ENCODE measurements at regions not wholly inside any gene's neighbourhood (a gene's known extent, or its start where the extent isn't known, plus 50 kb on each side); places are given as distances from the start of the nearest gene placed in this dataset.

DNA sequence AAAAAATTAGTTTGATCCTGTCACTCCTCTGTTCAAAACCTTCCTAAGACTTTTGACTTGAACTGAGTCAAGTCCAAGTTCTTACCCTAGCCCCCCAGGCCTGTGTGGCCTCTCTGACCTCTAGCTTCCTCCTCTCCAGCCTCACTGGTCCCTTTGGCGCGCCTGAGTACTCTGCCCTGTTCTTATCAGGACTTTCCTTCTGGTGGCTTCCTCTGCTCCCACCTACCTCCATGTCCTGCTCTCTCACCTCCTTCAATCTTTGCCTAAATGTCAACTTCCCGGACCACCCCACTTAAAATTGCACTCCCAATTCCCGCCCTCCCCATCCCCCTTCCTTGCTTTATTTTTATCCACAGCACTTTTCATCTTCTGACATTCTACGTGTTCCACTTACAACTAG is 526.1 kb upstream of the KLF4 start:
- DNase-seq, result no peak

DNA sequence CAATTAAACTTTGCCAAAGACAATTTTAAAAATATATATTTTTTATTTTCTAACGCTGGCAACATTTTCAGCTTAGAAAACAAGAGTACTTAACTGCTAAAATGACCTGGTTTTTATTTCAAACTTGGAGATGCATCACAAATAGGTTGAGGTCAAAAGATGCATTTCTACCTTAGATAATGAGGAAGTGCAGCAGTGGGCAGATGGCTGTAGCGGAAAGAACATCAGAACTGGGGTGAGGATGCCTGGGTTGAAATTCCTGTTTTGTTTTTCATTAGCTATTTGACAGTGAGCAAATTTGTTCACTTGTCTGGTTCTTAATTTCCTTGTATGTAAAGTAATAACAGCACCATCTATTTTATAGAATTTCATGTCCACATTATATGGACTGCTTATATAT is 524.8 kb upstream of the KLF4 start:
- DNase-seq, result no peak

DNA sequence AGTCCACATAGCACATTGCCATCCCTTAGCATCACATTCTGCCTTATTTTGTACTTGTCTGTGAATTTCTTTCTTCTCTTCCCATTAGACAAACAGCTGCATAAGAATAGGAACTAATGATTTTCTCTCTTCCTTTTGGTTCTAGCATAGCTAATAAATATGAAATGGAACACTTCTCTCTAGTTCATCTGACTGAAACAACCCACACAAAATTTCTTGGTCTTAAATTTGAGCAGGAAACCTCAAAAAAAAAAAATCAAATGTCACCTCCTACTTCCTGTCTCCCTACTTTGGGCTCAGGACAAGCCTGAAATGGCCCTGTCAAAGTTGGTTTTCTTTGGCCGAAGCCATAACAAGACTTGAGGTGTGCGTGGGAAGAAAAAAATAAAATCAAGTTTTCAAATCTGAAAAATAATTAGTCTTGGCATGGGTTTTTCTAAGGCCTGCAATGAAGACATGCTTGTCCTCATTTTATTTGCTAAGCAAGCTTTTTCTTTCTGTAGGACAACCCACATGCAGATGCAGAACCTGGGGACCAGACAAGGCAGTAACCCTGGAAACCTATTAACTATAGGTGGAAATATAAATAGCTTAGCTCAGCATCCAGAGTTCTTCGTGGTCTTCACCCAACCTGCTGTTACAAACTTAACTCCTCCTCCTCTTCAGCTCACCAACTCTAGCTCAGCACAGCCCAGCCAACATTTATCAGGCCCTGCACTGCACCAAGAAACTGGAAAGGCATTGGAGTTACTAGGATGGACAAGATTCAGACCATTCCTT is 523.5 kb upstream of the KLF4 start:
- no peak for DNase-seq

DNA sequence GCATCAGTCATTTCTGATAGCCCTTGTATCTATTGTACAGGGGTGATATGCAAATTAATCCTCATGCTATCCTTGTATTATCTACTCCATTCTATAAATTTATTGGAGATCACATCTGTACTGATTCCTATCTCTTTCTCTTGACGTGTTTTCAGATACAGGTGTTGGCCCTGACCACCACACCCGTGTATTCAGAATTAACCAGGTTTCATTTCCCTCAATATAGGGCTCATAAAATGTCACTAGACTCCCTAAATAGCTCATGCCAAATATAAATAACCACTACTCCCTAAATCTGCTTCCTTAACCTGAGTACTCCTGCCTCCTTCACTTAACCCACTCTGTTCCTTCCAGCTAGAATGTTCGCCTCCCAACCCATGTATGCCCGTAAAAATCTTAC is 522.8 kb upstream of the KLF4 start:
- no peak for DNase-seq

DNA sequence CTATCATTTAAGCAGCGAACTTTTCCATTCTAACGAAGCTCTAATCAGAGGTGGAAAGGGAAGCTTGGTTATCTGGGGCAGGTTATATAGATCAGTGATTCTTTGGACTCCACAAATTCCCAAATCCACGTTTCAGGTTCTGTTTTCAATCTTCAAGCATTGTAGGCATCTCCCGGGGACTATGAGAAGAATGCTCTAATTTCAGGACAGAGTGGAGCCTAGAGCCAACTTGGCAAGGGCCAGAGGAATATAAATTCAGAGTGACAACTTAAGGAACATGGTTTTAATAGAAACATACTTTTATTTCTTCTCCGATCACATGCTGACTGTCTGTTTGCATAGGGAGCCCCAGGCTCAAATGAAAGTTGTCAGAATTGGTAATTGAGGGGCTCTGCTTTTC is 514.0 kb upstream of the KLF4 start:
- no peak for DNase-seq

DNA sequence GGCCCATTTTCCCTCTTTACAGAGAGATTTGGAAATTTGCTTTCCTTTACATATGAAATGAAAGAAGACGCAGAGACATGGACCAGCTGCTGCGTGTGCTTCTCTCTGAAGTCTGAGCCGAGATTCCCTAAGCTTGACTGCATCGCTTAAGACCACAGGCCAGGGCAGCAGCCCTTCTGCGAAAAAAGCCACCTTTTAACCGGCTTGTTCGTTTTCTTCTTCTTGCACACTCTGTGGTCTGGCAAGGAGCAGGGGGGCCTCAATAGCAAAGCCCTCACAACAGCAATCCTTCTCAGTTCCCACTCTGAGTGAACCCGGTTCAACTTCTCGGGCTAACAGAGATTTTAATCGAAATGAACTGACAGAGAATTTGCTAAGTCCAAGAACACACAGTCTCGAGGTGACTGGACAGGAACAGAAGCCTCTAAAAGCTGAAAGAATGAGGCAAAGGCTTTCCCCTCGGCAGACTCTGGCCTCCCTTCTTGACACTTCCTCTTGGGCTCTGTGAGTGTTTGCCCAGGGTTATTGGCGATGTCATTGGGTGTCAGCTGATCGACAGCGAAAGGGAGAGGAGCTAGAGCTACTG is 512.9 kb upstream of the KLF4 start:
- DNase-seq, result peak; percentile 19

DNA sequence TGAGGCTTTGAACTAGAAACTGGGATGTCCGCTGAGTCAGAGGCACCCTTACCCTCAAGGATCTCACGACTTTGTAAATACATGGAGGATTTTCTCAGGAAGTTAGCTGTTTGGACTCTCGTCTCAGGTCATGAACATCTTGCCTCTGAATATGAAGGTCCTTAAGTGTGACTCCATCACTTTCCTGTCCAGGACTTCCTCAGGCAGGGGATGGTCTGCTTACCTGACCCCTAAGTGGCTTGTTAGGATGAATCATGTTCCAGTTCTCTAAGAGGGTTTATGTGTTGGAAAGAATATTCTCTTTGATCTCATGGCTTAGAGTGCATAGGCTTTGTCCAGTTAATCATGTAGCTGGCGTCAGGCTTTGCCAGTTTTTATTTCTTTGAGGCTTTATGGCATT is 511.7 kb upstream of the KLF4 start:
- DNase-seq, result no peak

DNA sequence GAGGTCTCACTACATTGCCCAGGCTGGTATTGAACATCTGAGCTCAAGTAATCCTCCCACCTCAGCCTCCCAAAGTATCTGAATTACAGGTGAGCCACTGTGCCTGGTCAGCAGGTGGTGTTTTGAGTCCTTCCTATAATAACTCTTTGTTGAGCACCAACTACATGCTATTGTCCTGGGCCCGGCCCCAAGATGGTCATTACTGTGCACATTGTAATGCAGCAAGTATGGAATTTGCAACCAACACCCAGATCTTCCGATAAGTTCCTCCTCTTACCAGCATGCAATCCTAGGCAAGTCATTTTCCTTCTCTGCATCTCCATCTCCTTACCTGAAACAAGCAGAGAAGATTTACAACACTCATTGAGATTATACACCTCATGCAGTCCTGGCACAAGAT is 510.3 kb upstream of the KLF4 start:
- DNase-seq, result no peak

DNA sequence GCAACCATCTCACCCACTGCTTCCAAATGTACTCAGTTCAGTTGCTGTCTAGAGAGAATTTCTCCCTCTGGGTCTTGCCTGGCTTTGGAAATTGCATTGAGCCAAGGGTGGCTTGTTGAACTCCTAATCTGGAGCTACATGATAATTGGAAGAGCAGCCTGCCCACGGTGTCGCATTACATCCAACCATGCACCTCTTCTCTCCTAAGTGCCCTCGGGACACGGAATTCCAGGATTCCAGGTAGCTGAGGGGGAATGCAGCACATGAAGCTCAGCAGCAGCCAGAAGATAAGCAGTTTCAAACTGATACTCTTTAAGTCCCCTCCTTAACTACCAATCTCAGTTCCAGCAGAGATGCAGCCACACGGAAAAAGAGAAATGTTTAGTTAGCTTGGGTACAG is 509.4 kb upstream of the KLF4 start:
- DNase-seq, result no peak

DNA sequence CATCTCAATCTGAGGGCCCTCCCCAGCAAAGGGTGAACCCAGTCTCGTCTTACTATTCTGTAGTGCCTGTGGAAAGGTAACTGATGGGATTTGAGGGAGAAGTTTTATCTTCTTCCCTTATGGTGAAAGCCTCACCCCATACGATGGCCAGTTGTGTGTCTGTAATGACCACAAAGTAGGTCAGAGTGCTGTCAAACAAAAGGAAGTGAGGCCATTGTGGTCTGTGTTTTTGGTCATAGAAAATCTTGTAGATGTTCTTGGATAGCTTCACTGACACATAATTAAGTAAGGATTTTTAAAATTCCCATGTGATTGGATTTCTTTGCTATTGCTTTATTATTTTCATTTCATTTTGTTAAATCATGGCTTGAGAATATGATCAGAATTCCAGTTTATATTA is 505.1 kb upstream of the KLF4 start:
- DNase-seq, result no peak

DNA sequence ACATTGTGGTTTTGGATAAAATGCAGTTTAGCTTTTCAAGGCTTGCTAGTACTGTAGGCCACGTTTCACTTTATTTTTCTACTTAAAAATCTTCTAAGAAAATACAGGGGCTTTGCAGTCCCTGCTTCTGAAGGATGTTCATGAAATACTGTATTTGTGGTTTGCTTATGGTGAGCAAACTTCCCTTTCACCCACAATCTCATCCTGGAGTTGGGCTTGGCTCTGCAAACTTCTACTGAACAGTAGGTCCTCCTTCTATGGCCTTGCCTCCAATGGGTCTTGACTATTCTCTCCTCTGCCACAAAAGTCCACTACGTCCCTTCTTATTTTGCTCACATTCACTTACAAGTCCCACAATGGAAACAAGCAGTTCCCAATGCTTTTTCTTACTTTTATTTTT is 502.7 kb upstream of the KLF4 start:
- no peak for DNase-seq

DNA sequence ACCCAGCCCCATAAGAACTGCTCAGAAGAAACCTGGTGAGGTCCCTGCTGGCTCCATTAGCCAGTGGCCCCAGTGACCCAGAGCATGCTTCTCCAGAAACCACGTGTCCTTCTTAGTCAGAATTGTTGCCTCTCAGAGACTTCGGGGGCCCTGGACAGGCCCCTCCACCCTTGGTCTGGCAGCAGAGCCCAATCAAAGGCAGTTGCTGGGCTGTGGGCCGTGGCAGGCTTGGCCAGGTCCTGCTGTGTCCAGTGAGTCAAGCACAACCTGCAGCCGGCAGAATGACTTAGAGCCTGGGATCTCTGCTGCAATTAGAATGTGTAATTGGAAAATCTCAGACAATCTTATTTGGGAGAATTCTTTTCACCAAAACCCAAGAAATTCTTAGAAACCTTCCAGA is 502.0 kb upstream of the KLF4 start:
- no peak for DNase-seq

DNA sequence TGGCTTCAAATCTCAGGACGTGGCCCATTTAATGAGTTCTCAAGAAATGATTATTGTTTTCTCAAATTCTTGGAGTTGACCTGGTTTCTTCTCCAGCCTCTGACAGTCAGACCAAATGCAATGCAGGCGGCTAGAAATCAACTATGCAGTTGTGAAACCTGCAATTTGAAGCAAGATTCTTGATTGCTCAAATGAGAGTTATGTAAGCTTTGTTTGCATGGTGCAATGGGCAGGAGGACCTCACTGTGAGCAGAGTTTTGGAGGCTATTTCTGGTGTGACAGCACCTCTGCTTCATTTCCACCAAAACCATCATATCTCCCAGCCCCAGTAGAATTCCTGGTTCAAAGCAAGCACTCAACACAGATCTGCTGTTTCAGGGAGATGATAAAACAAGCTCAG is 500.0 kb upstream of the KLF4 start:
- DNase-seq, result no peak

DNA sequence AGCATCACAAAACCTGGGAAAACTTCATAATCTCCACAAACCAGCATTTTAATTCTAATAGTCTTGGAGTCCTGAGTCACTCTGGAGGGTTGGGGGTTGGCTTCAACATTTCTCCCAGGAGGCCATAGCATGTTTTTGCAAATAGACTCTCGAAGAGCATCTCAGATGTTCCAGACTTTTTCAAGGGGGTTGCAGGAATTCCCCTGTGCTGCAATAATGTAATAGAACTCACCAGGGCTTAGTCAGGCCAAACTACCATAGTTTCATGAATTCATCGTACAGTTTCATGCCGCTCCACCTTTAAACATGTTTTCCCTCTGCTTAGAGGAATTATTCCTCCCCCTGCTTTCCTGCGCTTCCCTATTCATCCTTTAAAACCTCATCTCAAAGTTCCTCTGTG is 499.5 kb upstream of the KLF4 start:
- no peak for DNase-seq

DNA sequence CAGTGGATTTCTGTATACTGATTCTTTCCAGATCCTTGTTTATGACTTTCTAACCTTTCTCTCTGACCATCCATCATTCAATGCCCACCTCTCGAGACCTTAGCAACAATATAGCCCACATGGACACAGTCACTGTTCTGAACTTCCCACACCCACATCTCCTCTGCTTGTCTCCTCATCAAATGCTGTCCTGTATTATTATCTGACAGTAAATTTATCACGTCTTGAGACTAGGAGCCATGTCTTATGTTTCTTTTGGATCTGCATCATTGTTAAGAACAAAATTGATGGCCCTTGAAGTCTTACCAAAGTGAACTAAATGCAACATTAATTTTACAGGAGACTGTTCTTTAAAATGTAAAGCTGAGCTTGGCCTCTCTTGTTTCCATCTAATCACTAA is 495.4 kb upstream of the KLF4 start:
- DNase-seq, result no peak

DNA sequence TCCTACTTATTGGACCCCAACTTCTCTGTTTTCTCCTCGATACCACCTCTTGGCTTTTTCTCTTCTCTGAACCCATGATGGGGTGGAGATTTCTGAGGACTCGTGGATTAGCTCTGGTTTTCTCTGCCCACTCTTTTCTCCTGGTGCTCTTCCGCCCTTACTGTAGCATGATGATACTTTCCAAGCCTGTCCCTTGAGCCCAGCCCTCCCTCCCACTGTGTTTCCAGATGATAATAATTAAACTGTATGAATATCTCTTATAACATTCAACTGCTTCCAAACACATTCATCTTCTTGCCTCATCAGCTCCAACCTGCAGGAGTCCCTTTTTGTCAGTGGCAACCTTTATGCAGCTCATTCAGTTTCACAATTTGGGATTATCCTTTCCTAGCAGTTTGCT is 494.2 kb upstream of the KLF4 start:
- DNase-seq, result no peak

DNA sequence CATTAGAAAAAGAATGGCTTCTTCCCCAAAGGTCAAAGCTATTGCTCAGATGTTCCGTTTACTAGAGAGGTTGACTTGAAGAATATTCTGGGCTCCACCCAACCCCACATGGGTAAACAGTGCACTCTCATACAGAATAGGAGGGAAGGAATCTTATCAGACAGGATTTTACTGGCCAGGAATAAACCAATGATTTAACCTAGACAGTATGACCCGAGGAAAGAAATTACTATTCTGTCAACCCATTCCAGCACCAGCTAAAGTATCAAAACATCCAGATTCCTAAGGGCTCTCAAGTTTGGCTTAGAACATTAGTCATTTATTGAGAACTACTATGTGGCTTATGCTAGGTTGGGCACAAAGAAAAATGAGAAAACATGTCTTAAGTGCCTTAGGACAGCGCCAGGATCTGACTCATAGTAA is 493.6 kb upstream of the KLF4 start:
- no peak for DNase-seq

DNA sequence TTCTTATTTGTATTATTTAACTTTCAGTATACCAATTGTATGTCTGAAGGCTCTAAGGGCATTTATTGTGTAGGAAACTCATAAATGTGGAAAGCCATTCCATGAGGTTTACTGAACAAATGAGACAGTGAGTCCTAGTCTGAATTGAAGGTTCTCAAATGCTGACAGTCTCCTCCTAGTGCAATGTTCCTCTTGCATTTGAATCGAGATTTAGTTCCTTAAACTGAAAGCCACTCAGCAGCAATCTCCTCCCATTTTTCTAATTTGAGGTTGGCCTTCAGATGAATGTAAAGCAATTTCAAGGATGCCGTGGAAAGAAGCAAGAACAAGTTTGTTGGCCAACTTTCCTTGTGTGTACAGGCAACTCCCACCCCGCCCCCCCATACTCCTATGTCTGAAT is 493.2 kb upstream of the KLF4 start:
- no peak for DNase-seq

DNA sequence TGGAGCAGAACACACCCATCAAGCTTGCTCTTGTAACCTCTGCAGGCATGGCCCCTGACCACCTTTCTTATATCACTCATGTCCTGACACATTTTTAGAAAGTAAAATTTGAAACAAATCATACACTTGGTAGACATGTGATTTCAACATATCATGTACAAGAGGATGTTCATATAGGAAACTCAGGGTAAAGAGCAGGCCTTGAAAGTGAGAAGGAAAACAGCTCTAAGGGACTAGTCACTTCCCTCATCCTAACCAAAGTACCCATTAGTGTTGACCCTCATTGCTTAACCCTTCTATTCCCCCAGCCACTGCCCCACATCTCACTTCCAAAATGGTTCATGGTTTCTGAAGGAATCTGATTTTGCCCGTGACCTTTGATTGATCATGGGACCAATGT is 492.4 kb upstream of the KLF4 start:
- DNase-seq, result no peak

DNA sequence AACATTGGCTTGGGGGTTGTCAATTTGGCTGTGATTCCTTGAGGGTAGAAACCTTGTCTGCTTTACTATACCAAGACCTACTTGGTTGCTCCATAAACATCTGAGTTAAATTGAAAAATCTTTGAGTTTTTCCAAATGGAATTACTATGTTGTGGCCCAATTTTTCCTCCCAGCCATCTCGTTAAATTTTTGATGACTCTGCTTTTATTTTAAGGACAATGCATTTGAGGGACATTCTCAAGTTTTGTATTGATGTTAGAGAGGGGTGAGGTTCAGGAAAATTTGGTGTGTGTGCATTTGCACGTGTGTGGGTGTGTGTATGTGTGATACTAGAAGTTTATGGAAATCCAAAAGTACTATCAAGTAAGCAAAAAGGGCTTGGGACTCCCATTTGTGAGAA is 491.4 kb upstream of the KLF4 start:
- no peak for DNase-seq

DNA sequence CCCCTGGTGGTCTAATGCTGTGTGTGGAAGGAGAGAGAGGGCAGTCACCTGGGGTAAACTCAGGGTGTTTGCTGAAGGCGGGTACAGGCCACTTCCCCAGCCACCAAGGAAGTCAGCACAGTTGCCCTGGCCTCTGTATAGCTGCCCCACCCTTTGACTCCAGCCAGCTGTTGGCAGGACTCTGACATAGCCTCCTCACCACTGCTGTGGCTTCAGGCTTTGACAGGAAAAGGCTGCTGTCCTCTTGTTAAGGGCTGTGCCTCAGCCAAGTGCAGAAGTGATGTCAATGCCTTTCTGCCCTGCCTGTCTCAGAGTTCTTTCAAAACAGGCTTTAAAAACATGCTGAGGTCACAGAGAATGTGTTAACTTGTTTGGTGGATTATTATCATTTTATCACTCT is 487.2 kb upstream of the KLF4 start:
- DNase-seq, result no peak

DNA sequence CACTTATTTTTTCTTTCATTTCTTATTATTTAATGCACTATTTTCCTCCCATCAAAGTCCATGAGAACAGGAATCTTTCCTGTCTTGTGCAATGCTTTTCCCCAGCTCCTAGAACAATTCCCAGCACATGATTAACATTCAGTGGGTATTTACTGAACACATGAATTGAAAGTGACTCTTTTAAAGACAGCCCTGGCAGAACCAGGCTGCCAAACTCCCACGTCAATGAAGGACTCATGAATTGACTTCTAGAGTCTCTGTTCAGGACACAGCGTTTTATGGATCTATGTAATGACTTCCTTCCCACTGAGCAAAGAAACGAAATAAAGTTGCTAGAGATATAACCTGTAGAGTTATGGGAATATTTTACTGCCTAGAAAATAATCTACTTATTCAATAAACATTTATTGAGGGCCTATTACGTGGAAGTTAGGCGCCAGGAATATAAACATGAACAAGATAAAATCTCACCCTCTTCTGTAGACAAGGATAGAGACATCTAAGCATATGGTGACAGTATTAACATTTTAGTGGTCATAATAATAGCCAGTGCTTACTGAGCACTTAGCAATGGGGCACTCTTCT is 485.9 kb upstream of the KLF4 start:
- DNase-seq, result no peak

DNA sequence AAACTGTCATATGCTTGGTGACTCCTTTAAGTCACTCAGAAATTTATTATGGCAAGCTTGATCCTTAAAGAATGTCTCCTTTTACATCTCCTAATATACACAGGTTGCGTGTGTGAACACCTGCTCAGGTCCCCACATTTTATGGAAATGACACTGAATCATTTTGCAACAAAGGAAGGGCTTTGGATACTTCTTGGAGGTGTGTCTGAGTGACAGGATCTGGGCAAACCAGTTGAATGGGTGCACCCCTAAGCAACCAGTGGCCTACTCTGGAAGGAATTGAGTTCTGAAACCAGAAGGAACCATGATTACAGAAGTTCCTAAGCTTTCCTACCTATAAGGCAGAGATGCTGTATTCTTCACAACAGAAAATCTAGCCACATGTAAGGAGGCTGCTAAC is 483.9 kb upstream of the KLF4 start:
- DNase-seq, result no peak

DNA sequence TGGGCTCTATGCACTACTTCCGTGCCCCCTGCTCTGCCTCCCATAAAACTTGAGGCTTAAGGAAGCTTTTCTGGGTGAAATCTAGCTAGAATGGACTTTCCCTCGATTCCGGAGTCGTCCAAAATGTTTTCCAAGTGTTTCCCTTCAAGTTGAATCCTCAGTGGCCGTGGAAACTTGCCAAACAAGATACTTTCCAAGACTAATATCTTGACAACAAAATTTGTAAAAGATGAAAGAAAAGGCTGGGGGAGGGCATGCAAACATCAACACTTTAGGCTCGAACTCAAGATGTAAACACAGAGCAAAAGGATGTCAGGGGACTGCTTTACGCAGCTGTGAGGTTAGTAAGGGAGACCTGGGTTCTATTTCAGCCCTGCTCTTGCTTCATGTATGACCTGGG is 482.8 kb upstream of the KLF4 start:
- no peak for DNase-seq

DNA sequence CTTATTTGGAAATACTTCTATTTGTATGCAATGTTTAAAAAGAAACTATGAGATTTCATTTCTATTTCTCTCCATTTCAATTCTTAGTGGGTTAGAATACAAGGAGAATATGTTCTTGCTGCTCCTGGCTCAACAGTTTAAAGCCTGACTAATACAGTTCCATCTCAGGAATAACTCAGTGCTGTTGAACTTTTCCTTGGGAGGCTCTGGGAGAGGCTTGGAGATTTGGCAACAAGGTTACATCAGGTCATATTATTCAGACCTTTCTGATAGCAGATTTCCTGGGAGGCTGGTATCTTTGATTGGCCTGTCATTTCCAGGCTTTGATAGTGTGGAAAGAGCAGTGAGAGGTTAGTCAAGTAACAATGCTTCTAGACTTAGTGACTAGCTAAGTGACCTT is 481.7 kb upstream of the KLF4 start:
- DNase-seq, result no peak
